ENCODE measurements at regions not wholly inside any gene's neighbourhood (a gene's known extent, or its start where the extent isn't known, plus 50 kb on each side); places are given as distances from the start of the nearest gene placed in this dataset.

DNA sequence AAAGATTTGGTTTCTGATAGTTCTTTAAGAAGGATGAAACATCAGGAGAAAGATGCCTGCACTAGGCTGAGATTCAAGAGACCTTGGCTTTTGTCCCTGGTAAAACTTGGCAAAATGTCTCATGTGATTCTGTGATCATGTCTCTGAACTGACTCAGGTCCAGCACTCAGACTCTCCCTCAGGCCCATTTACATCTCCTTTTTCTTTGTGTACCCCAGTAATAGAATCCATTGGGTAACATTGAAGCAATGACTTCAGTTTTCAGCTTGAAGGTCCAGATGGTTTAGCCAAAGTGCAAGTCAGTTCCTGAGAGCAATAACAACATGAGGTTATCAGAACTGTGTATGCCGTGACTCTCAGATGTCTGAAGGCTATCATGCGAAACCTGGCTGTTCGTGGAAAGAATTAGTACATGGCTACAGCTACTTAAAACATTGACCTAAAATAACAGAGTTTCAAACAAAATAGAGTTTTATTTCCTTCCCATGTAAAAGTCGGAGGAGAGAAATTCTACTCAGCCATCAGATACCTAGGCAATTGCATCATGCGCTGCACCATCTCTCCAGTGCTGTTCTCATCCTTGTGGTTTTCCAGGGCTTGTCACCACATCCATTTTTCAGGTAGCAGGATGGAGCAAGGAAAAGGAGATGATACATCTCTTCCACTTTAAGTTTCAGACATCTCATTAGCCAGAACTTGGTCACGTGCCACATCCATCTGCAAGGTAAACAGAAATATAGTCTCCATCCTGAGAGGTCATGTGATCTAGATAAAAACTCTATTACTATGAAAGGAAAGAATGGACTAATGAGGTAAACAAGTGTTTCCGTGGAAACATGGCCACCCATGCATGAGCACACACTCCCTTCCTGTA lies 117.3 kb downstream of the POSTN start:
- no peaks in the 10 kb centered on the region for H3K9me2 ChIP-seq (ENCODE audit: insufficient read depth)
- Mint-ChIP-seq H3K27ac (no peak overlapping the region), H3K4me3 (no peak overlapping the region), H3K27me3 (ENCODE audit: insufficient read depth, low read depth, poor library complexity) (peaks cover 3% of the 10 kb centered on the region), H3K36me3 (ENCODE audit: low read depth) (no peaks in the 10 kb centered on the region), H3K9me3 (no peaks in the 10 kb centered on the region), H3K4me1 (peaks cover 3% of the 10 kb centered on the region; the same call in 1 of the 3 replicates)
- TF ChIP-seq EZH2 (IDR thresholded peaks at IDR 0.05; ENCODE audit: low read depth, unreplicated experiment) (no peak), CREB1 (CRISPR knock-in tag; IDR thresholded peaks at IDR 0.05; ENCODE audit: low read depth) (no peak), JUNB (IDR thresholded peaks at IDR 0.05; ENCODE audit: unreplicated experiment) (no peak), POLR2AphosphoS5 (IDR thresholded peaks at IDR 0.05; ENCODE audit: low read depth) (no peak), EZH2phosphoT487 (IDR thresholded peaks at IDR 0.05; ENCODE audit: unreplicated experiment) (no peak)
- TF ChIP-seq, protein P1, sequence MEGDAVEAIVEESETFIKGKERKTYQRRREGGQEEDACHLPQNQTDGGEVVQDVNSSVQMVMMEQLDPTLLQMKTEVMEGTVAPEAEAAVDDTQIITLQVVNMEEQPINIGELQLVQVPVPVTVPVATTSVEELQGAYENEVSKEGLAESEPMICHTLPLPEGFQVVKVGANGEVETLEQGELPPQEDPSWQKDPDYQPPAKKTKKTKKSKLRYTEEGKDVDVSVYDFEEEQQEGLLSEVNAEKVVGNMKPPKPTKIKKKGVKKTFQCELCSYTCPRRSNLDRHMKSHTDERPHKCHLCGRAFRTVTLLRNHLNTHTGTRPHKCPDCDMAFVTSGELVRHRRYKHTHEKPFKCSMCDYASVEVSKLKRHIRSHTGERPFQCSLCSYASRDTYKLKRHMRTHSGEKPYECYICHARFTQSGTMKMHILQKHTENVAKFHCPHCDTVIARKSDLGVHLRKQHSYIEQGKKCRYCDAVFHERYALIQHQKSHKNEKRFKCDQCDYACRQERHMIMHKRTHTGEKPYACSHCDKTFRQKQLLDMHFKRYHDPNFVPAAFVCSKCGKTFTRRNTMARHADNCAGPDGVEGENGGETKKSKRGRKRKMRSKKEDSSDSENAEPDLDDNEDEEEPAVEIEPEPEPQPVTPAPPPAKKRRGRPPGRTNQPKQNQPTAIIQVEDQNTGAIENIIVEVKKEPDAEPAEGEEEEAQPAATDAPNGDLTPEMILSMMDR (conservative IDR thresholded peaks at IDR 0.05; ENCODE audit: low read depth in 2 of 2) = no peak
- no peaks in the 10 kb centered on the region for H3K4me1 ChIP-seq (ENCODE audit: insufficient read depth)
- H3K27me3 ChIP-seq (ENCODE audit: insufficient read depth) = no peaks in the 10 kb centered on the region
- ATAC-seq = no peak
- no peaks in the 10 kb centered on the region for H4K20me1 ChIP-seq (replicated peaks; ENCODE audit: insufficient read depth)
- H3K4me2 ChIP-seq = no peak overlapping the region
- no peaks in the 10 kb centered on the region for H3K36me3 ChIP-seq (ENCODE audit: insufficient read depth)
- no peak overlapping the region for H3K4me3 ChIP-seq
- no peak overlapping the region for H3K27ac ChIP-seq (ENCODE audit: low read depth)
- DNase-seq (ENCODE audit: low spot score) = no peak
- no peaks in the 10 kb centered on the region for H3F3A ChIP-seq (replicated peaks; ENCODE audit: low read depth)
- H3K79me2 ChIP-seq (replicated peaks; ENCODE audit: insufficient read depth) = no peaks in the 10 kb centered on the region
- peak overlapping the region; percentile 67; the same call in 1 of the 2 replicates for H2AFZ ChIP-seq

DNA sequence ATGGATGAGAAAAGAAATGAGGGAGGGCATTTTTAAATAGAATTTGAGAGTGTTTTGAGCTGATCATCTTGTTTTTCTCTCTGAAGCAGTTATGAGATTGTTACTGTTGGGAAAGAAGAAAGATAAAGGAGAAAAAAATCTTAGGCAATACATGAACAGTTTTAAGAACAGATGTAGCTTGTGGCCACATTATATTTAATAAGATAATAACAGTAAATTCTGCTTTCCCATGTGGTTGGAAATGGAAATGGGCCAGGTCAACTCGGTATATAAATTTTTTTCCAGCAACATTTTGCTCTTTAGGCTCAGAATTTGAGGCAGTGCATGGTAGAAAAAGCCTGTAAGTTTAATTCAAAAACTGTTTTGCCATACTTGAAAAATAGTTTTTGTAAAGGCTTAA lies 118.7 kb downstream of the POSTN start:
- Histone ChIP-seq H3K79me2 (replicated peaks; ENCODE audit: insufficient read depth) (no peaks in the 10 kb centered on the region), H3K4me3 (no peak overlapping the region), H3K27ac (ENCODE audit: low read depth) (no peak overlapping the region), H3F3A (replicated peaks; ENCODE audit: low read depth) (no peaks in the 10 kb centered on the region), H3K36me3 (ENCODE audit: insufficient read depth) (no peaks in the 10 kb centered on the region), H3K4me1 (ENCODE audit: insufficient read depth) (no peaks in the 10 kb centered on the region), H3K4me2 (no peak overlapping the region), H4K20me1 (replicated peaks; ENCODE audit: insufficient read depth) (no peaks in the 10 kb centered on the region), H3K9me2 (ENCODE audit: insufficient read depth) (no peaks in the 10 kb centered on the region), H2AFZ (no peak overlapping the region), H3K27me3 (ENCODE audit: insufficient read depth) (no peaks in the 10 kb centered on the region)
- peaks cover 9% of the 10 kb centered on the region for H3K4me1 Mint-ChIP-seq
- peaks cover 3% of the 10 kb centered on the region for H3K27me3 Mint-ChIP-seq (ENCODE audit: insufficient read depth, low read depth, poor library complexity)
- H3K36me3 Mint-ChIP-seq (ENCODE audit: low read depth) = no peaks in the 10 kb centered on the region
- ATAC-seq = no peak
- no peak overlapping the region for H3K27ac Mint-ChIP-seq
- no peak overlapping the region for H3K4me3 Mint-ChIP-seq
- H3K9me3 Mint-ChIP-seq = no peaks in the 10 kb centered on the region
- DNase-seq (ENCODE audit: low spot score) = no peak
- TF ChIP-seq, protein P2, sequence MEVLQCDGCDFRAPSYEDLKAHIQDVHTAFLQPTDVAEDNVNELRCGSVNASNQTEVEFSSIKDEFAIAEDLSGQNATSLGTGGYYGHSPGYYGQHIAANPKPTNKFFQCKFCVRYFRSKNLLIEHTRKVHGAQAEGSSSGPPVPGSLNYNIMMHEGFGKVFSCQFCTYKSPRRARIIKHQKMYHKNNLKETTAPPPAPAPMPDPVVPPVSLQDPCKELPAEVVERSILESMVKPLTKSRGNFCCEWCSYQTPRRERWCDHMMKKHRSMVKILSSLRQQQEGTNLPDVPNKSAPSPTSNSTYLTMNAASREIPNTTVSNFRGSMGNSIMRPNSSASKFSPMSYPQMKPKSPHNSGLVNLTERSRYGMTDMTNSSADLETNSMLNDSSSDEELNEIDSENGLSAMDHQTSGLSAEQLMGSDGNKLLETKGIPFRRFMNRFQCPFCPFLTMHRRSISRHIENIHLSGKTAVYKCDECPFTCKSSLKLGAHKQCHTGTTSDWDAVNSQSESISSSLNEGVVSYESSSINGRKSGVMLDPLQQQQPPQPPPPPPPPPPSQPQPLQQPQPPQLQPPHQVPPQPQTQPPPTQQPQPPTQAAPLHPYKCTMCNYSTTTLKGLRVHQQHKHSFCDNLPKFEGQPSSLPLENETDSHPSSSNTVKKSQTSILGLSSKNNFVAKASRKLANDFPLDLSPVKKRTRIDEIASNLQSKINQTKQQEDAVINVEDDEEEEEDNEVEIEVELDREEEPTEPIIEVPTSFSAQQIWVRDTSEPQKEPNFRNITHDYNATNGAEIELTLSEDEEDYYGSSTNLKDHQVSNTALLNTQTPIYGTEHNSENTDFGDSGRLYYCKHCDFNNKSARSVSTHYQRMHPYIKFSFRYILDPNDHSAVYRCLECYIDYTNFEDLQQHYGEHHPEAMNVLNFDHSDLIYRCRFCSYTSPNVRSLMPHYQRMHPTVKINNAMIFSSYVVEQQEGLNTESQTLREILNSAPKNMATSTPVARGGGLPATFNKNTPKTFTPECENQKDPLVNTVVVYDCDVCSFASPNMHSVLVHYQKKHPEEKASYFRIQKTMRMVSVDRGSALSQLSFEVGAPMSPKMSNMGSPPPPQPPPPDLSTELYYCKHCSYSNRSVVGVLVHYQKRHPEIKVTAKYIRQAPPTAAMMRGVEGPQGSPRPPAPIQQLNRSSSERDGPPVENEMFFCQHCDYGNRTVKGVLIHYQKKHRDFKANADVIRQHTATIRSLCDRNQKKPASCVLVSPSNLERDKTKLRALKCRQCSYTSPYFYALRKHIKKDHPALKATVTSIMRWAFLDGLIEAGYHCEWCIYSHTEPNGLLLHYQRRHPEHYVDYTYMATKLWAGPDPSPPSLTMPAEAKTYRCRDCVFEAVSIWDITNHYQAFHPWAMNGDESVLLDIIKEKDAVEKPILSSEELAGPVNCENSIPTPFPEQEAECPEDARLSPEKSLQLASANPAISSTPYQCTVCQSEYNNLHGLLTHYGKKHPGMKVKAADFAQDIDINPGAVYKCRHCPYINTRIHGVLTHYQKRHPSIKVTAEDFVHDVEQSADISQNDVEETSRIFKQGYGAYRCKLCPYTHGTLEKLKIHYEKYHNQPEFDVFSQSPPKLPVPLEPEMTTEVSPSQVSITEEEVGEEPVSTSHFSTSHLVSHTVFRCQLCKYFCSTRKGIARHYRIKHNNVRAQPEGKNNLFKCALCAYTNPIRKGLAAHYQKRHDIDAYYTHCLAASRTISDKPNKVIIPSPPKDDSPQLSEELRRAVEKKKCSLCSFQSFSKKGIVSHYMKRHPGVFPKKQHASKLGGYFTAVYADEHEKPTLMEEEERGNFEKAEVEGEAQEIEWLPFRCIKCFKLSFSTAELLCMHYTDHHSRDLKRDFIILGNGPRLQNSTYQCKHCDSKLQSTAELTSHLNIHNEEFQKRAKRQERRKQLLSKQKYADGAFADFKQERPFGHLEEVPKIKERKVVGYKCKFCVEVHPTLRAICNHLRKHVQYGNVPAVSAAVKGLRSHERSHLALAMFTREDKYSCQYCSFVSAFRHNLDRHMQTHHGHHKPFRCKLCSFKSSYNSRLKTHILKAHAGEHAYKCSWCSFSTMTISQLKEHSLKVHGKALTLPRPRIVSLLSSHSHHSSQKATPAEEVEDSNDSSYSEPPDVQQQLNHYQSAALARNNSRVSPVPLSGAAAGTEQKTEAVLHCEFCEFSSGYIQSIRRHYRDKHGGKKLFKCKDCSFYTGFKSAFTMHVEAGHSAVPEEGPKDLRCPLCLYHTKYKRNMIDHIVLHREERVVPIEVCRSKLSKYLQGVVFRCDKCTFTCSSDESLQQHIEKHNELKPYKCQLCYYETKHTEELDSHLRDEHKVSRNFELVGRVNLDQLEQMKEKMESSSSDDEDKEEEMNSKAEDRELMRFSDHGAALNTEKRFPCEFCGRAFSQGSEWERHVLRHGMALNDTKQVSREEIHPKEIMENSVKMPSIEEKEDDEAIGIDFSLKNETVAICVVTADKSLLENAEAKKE (CRISPR knock-in tag; IDR thresholded peaks at IDR 0.05) = no peak
- TF ChIP-seq, protein P1 (conservative IDR thresholded peaks at IDR 0.05; ENCODE audit: low read depth in 2 of 2) = no peak
- no peak for TF ChIP-seq EZH2phosphoT487 (IDR thresholded peaks at IDR 0.05; ENCODE audit: unreplicated experiment)

Measured in GM23338 (cell line).